Ovary (tissue), 3 donors: ENCODE measurements at regions not wholly inside any gene's neighbourhood (a gene's known extent, or its start where the extent isn't known, plus 50 kb on each side); places are given as distances from the start of the nearest gene placed in this dataset.

Source experiments
- EP300 ChIP-seq: sonication (generic); formaldehyde crosslinking; IDR thresholded peaks from one replicate; pipeline ENCODE4 v1.6.1; 2017; ENCODE audit warnings: antibody characterized with exemption
- POLR2A ChIP-seq: fragments of 450-650 bp; IDR thresholded peaks from one replicate; pipeline ENCODE4 v1.6.1; 2017; ENCODE audit warnings: antibody characterized with exemption, mild to moderate bottlenecking, moderate library complexity
- TF ChIP-seq, protein P1 (sequence below), 3 donors: fragments of 450-650 bp in 2 of 3; fragments of 200-600 bp in 1 of 3; IDR thresholded peaks; one replicate each; pipeline versions ENCODE4 v1.5.1 to v1.8.0; 2016 to 2022; ENCODE audit warnings: antibody characterized with exemption in 3 of 3, mild to moderate bottlenecking in 1 of 3
- donor health status: DM: no; HTN: no; CAD: no.

DNA sequence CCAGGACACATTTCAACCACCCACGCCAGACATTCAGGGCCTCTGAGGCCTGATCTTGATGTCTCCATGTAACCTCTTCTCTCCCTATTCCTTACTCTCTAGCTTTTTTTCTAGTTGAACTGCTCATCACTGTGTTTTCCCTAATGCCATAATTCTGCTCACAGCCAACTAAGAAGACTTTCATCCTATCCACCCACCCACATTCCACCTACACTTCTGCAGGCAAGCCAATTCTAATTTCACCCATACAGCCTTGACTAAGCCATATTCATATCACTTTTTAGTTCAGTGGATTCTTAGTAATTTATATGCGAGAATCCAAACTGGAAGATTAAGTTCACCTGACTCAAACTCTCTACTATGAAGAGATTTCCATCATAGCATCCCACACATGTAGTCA, 394.4 kb downstream of the INSC start:
- TF ChIP-seq EP300 (no peak), POLR2A (no peak)
- TF ChIP-seq, protein P1, sequence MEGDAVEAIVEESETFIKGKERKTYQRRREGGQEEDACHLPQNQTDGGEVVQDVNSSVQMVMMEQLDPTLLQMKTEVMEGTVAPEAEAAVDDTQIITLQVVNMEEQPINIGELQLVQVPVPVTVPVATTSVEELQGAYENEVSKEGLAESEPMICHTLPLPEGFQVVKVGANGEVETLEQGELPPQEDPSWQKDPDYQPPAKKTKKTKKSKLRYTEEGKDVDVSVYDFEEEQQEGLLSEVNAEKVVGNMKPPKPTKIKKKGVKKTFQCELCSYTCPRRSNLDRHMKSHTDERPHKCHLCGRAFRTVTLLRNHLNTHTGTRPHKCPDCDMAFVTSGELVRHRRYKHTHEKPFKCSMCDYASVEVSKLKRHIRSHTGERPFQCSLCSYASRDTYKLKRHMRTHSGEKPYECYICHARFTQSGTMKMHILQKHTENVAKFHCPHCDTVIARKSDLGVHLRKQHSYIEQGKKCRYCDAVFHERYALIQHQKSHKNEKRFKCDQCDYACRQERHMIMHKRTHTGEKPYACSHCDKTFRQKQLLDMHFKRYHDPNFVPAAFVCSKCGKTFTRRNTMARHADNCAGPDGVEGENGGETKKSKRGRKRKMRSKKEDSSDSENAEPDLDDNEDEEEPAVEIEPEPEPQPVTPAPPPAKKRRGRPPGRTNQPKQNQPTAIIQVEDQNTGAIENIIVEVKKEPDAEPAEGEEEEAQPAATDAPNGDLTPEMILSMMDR (IDR thresholded peaks at IDR 0.05), result no peak
